ENCODE measurements at regions not wholly inside any gene's neighbourhood (a gene's known extent, or its start where the extent isn't known, plus 50 kb on each side); places are given as distances from the start of the nearest gene placed in this dataset.
"Not testable (repeated sequence)": the region's sequence is repeated elsewhere in the genome, so short reads cannot be mapped to it uniquely, and the experiment has no call there.

DNA sequence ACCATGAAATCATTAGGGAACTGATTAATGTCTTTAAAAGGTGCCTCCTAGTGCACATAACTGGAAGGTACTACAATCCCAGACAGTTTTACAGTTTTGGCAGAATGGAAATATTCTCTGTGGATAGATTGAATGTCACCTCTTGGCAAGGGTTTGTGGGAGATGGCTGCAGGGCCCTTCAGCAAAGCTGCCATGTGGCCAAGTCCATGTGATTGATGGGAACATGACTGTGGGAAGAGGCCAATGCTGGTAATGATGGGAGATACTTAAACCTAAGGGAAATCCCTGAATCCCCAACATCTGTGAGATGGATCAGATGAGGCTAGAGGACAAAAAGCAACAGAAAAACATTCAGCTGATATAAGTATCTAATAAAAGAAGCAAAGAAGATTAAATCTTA is 493.7 kb downstream of the MAGEE1 start:
- no TSS peak for BruUV-seq (replicated peaks)
- Mint-ChIP-seq H3K27me3 (ENCODE audit: unreplicated experiment) (no peaks in the 10 kb centered on the region), H3K27ac (ENCODE audit: unreplicated experiment) (no peak overlapping the region), H3K4me3 (ENCODE audit: low read depth, unreplicated experiment) (no peak overlapping the region), H3K4me1 (ENCODE audit: low read depth, unreplicated experiment) (no peaks in the 10 kb centered on the region), H3K36me3 (ENCODE audit: insufficient read depth, unreplicated experiment) (no peaks in the 10 kb centered on the region), H3K9me3 (ENCODE audit: low read depth, unreplicated experiment) (peaks cover 11% of the 10 kb centered on the region)
- TF ChIP-seq, protein P1, sequence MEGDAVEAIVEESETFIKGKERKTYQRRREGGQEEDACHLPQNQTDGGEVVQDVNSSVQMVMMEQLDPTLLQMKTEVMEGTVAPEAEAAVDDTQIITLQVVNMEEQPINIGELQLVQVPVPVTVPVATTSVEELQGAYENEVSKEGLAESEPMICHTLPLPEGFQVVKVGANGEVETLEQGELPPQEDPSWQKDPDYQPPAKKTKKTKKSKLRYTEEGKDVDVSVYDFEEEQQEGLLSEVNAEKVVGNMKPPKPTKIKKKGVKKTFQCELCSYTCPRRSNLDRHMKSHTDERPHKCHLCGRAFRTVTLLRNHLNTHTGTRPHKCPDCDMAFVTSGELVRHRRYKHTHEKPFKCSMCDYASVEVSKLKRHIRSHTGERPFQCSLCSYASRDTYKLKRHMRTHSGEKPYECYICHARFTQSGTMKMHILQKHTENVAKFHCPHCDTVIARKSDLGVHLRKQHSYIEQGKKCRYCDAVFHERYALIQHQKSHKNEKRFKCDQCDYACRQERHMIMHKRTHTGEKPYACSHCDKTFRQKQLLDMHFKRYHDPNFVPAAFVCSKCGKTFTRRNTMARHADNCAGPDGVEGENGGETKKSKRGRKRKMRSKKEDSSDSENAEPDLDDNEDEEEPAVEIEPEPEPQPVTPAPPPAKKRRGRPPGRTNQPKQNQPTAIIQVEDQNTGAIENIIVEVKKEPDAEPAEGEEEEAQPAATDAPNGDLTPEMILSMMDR (IDR thresholded peaks at IDR 0.05; ENCODE audit: unreplicated experiment) = no peak
- CTCF ChIA-PET = no interaction called here
- no peak for DNase-seq
- intact Hi-C loops (cut with micrococcal nuclease; ENCODE audit: unreplicated experiment) = no loop called here

DNA sequence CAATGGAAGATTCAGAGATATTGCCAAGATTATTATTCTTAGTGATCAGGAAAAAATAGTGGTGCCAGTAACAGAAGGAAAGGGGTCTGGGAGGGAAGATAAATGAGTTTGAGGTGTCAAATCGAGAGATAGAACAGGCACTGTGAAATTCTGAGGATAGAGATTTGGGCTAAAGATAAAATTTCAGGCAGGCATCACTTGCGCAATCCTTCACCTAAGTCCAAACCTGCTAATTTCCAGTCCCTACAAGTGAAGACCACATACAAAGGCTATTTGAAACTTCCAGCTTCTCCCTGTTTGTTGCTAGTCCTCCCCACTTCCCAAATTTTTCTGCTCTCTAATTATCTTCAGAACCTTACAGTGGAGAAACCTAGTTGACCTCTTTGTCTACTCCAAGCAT is 494.6 kb downstream of the MAGEE1 start:
- CTCF ChIA-PET = no interaction called here
- H3K36me3 Mint-ChIP-seq (ENCODE audit: insufficient read depth, unreplicated experiment) = no peaks in the 10 kb centered on the region
- H3K4me3 Mint-ChIP-seq (ENCODE audit: low read depth, unreplicated experiment) = no peak overlapping the region
- peaks cover 12% of the 10 kb centered on the region for H3K9me3 Mint-ChIP-seq (ENCODE audit: low read depth, unreplicated experiment)
- DNase-seq = no peak
- H3K4me1 Mint-ChIP-seq (ENCODE audit: low read depth, unreplicated experiment) = no peaks in the 10 kb centered on the region
- BruUV-seq (replicated peaks) = no TSS peak
- no peak overlapping the region for H3K27ac Mint-ChIP-seq (ENCODE audit: unreplicated experiment)
- no peaks in the 10 kb centered on the region for H3K27me3 Mint-ChIP-seq (ENCODE audit: unreplicated experiment)
- TF ChIP-seq, protein P1 (IDR thresholded peaks at IDR 0.05; ENCODE audit: unreplicated experiment) = no peak
- intact Hi-C loops (cut with micrococcal nuclease; ENCODE audit: unreplicated experiment) = no loop called here

DNA sequence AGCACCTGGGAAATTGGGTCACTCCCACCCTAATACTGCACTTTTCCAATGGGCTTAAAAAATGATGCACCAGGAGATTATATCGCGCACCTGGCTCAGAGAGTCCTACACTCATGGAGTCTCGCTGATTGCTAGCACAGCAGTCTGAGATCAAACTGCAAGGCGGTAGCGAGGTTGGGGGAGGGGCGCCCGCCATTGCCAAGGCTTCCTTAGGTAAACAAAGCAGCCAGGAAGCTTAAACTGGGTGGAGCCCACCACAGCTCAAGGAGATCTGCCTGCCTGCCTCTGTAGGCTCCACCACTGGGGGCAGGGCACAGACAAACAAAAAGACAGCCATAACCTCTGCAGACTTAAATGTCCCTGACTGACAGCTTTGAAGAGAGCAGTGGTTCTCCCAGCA is 497.1 kb downstream of the MAGEE1 start:
- CTCF ChIA-PET; intact Hi-C loops (cut with micrococcal nuclease; ENCODE audit: unreplicated experiment); H3K4me1 Mint-ChIP-seq (ENCODE audit: low read depth, unreplicated experiment); H3K36me3 Mint-ChIP-seq (ENCODE audit: insufficient read depth, unreplicated experiment); DNase-seq; H3K27ac Mint-ChIP-seq (ENCODE audit: unreplicated experiment); H3K27me3 Mint-ChIP-seq (ENCODE audit: unreplicated experiment); H3K4me3 Mint-ChIP-seq (ENCODE audit: low read depth, unreplicated experiment); BruUV-seq (replicated peaks): not testable (repeated sequence)
- H3K9me3 Mint-ChIP-seq (ENCODE audit: low read depth, unreplicated experiment) = peaks cover 13% of the 10 kb centered on the region

DNA sequence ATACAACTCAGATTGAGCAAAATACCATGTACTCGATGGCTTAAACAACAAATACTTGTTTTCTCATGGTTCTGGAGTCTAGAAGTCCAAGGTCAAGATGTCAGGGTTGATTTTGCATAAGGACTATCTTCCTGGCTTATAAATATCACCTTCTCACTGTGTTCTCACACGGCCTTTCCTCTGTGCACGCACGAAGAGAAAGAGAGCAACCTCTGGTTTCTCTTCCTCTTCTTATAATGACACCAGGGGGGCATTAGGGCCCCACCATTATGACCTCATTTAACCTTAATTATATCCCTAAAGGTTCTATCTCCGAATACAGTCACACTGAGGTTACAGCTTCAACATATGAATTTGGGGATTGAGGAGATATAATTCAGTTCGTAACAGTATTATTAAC is 504.0 kb downstream of the MAGEE1 start:
- Mint-ChIP-seq H3K27me3 (ENCODE audit: unreplicated experiment) (no peaks in the 10 kb centered on the region), H3K27ac (ENCODE audit: unreplicated experiment) (no peak overlapping the region), H3K4me1 (ENCODE audit: low read depth, unreplicated experiment) (no peaks in the 10 kb centered on the region), H3K36me3 (ENCODE audit: insufficient read depth, unreplicated experiment) (no peaks in the 10 kb centered on the region), H3K9me3 (ENCODE audit: low read depth, unreplicated experiment) (peaks cover 10% of the 10 kb centered on the region), H3K4me3 (ENCODE audit: low read depth, unreplicated experiment) (no peak overlapping the region)
- DNase-seq = no peak
- TF ChIP-seq, protein P1 (IDR thresholded peaks at IDR 0.05; ENCODE audit: unreplicated experiment) = no peak
- CTCF ChIA-PET = no interaction called here
- intact Hi-C loops (cut with micrococcal nuclease; ENCODE audit: unreplicated experiment) = no loop called here
- BruUV-seq (replicated peaks) = no TSS peak

DNA sequence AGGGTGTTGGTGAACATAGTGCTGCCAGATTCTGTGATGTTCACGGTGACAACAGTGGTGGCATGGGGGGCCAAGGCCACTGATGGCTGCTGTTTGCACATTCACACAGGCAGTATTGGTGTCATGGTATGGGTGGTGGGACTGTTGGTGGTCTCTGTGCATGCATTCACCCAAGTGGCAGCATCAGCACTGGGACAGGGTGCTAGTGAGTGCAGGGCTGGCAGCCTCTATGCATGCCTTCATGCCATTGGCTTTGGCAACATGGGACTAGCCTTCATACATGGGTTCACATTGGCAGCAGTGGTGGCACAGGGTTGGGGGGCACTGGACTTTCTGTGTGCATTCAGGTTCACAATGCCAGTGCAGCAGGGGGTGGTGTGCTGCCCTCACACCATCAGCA is 489.7 kb upstream of the FGF16 start:
- Mint-ChIP-seq H3K4me1 (ENCODE audit: low read depth, unreplicated experiment) (no peaks in the 10 kb centered on the region), H3K4me3 (ENCODE audit: low read depth, unreplicated experiment) (no peak overlapping the region), H3K27ac (ENCODE audit: unreplicated experiment) (no peak overlapping the region), H3K9me3 (ENCODE audit: low read depth, unreplicated experiment) (peaks cover 16% of the 10 kb centered on the region), H3K27me3 (ENCODE audit: unreplicated experiment) (no peaks in the 10 kb centered on the region), H3K36me3 (ENCODE audit: insufficient read depth, unreplicated experiment) (no peaks in the 10 kb centered on the region)
- TF ChIP-seq, protein P1 (IDR thresholded peaks at IDR 0.05; ENCODE audit: unreplicated experiment) = no peak
- BruUV-seq (replicated peaks) = no TSS peak
- DNase-seq = no peak
- intact Hi-C loops (cut with micrococcal nuclease; ENCODE audit: unreplicated experiment) = no loop called here
- CTCF ChIA-PET = no interaction called here
